ENCODE measurements at regions not wholly inside any gene's neighbourhood (a gene's known extent, or its start where the extent isn't known, plus 50 kb on each side); places are given as distances from the start of the nearest gene placed in this dataset.

GRCh38 chr1:112793631-112794565 is 78.8 kb upstream of the PPM1J start (continued):
- TF ChIP-seq REST (IDR thresholded peaks at IDR 0.05) (no peak), TAF1 (conservative IDR thresholded peaks at IDR 0.05) (no peak)

GRCh38 chr1:112791723-112792104 is 76.6 kb upstream of the PPM1J start:
- TF ChIP-seq HNF4G (IDR thresholded peaks at IDR 0.05) (no peak), MAX (IDR thresholded peaks at IDR 0.05) (no peak), ZBTB33 (IDR thresholded peaks at IDR 0.05) (no peak), HNF4A (conservative IDR thresholded peaks at IDR 0.05) (no peak), RXRA (IDR thresholded peaks at IDR 0.05) (no peak), CTCF (IDR thresholded peaks at IDR 0.05; ENCODE audit: low read depth, low read length, missing input control) (no peak), YY1 (IDR thresholded peaks at IDR 0.05) (no peak), FOXA2 (IDR thresholded peaks at IDR 0.05) (no peak), GABPA (IDR thresholded peaks at IDR 0.05 in 1 of 2, conservative IDR thresholded peaks at IDR 0.05 in 1 of 2) (no peak)
- DNase-seq (ENCODE audit: low spot score) = no peak
- Histone ChIP-seq H3K27me3 (ENCODE audit: control insufficient read depth in 4 of 4, insufficient read depth in 4 of 4, low read length in 3 of 4) (no peaks in the 10 kb centered on the region), H3K9ac (ENCODE audit: low read depth in 1 of 2, low read length in 2 of 2) (no peak overlapping the region), H3K4me1 (ENCODE audit: control insufficient read depth in 4 of 4, insufficient read depth in 4 of 4, low read length in 3 of 4) (no peaks in the 10 kb centered on the region), H3K27ac (ENCODE audit: low read depth in 1 of 2, low read length in 2 of 2) (no peak overlapping the region), H3K4me3 (ENCODE audit: low read depth in 1 of 3, low read length in 3 of 3) (no peak overlapping the region), H3K9me3 (ENCODE audit: control insufficient read depth in 4 of 4, low read length in 3 of 4) (no peaks in the 10 kb centered on the region), H3K36me3 (ENCODE audit: control insufficient read depth in 4 of 4, insufficient read depth in 3 of 4, low read depth in 1 of 4, low read length in 3 of 4) (no peaks in the 10 kb centered on the region)
- 51% methylated on average over 3 of the region's 3 CpGs for WGBS
